Activated CD8-positive, alpha-beta T cell treated with anti-CD3 and anti-CD28 coated beads for 36 hours (primary cell): ENCODE measurements at regions not wholly inside any gene's neighbourhood (a gene's known extent, or its start where the extent isn't known, plus 50 kb on each side); places are given as distances from the start of the nearest gene placed in this dataset.

Experiments used
- ATAC-seq: fragments of 200-7000 bp; cut with Tn5 transposase; one replicate; pipeline ENCODE4 v1.10.0; 2021; ENCODE audit warnings: mild to moderate bottlenecking, moderate library complexity
- CTCF ChIA-PET: fragments of 350-600 bp; sonication (Branson Sonifier 250); formaldehyde crosslinking; loops from one replicate; lab custom pipeline; 2021; ENCODE audit warnings: antibody characterized with exemption; lab: Charles Lee
- POLR2A ChIA-PET: fragments of 350-600 bp; sonication (Branson Sonifier 250); formaldehyde crosslinking; loops from one replicate; lab custom pipeline; 2021; ENCODE audit warnings: antibody characterized with exemption; lab: Charles Lee
- DNase-seq: peaks from one replicate; pipeline ENCODE4 v3.0.0-alpha.2; 2020
- H3K27ac Mint-ChIP-seq: one replicate; pipeline ENCODE4 v1.8.0; 2021; ENCODE audit warnings: mild to moderate bottlenecking, mixed read lengths
- H3K27me3 Mint-ChIP-seq: one replicate; pipeline ENCODE4 v1.8.0; 2021; ENCODE audit warnings: mixed read lengths
- H3K36me3 Mint-ChIP-seq: one replicate; pipeline ENCODE4 v1.8.0; 2021; ENCODE audit warnings: low read depth, mixed read lengths
- H3K4me1 Mint-ChIP-seq: one replicate; pipeline ENCODE4 v1.8.0; 2021; ENCODE audit warnings: low read depth, mixed read lengths
- H3K4me3 Mint-ChIP-seq: one replicate; pipeline ENCODE4 v1.8.0; 2021; ENCODE audit warnings: mild to moderate bottlenecking, moderate library complexity, mixed read lengths
- H3K9me3 Mint-ChIP-seq: one replicate; pipeline ENCODE4 v1.8.0; 2021; ENCODE audit warnings: mixed read lengths
- intact Hi-C: fragments of 100-400 bp; cut with micrococcal nuclease; formaldehyde crosslinking; loops from one replicate; pipeline ENCODE4 v1.10.0; 2022
- TF ChIP-seq, protein P1 (sequence below): fragments of 200-600 bp; IDR thresholded peaks from one replicate; pipeline ENCODE4 v1.8.0; 2022; ENCODE audit warnings: antibody characterized with exemption, mild to moderate bottlenecking

GRCh38 chr9:16203729-16204573 lies 651.1 kb downstream of the CCDC171 start:
- Mint-ChIP-seq H3K27me3 (no peaks in the 10 kb centered on the region), H3K36me3 (no peaks in the 10 kb centered on the region), H3K4me1 (peaks cover 2% of the 10 kb centered on the region), H3K9me3 (no peaks in the 10 kb centered on the region), H3K4me3 (no peak overlapping the region), H3K27ac (no peak overlapping the region)
- ChIA-PET CTCF (no interaction called here), POLR2A (no interaction called here)
- DNase-seq (no peak), ATAC-seq (no peak)
- TF ChIP-seq, protein P1, sequence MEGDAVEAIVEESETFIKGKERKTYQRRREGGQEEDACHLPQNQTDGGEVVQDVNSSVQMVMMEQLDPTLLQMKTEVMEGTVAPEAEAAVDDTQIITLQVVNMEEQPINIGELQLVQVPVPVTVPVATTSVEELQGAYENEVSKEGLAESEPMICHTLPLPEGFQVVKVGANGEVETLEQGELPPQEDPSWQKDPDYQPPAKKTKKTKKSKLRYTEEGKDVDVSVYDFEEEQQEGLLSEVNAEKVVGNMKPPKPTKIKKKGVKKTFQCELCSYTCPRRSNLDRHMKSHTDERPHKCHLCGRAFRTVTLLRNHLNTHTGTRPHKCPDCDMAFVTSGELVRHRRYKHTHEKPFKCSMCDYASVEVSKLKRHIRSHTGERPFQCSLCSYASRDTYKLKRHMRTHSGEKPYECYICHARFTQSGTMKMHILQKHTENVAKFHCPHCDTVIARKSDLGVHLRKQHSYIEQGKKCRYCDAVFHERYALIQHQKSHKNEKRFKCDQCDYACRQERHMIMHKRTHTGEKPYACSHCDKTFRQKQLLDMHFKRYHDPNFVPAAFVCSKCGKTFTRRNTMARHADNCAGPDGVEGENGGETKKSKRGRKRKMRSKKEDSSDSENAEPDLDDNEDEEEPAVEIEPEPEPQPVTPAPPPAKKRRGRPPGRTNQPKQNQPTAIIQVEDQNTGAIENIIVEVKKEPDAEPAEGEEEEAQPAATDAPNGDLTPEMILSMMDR, result no peak
- intact Hi-C loops, result no loop called here

GRCh38 chr9:16205455-16205854 lies 652.6 kb downstream of the CCDC171 start:
- TF ChIP-seq, protein P1, result no peak
- POLR2A ChIA-PET, result no interaction called here
- DNase-seq (no peak), ATAC-seq (no peak)
- Mint-ChIP-seq H3K27ac (no peak overlapping the region), H3K4me3 (no peak overlapping the region), H3K36me3 (no peaks in the 10 kb centered on the region), H3K9me3 (peaks cover 2% of the 10 kb centered on the region), H3K27me3 (no peaks in the 10 kb centered on the region), H3K4me1 (peaks cover 2% of the 10 kb centered on the region)
- intact Hi-C loops, result no loop called here
- CTCF ChIA-PET, result no interaction called here

DNA sequence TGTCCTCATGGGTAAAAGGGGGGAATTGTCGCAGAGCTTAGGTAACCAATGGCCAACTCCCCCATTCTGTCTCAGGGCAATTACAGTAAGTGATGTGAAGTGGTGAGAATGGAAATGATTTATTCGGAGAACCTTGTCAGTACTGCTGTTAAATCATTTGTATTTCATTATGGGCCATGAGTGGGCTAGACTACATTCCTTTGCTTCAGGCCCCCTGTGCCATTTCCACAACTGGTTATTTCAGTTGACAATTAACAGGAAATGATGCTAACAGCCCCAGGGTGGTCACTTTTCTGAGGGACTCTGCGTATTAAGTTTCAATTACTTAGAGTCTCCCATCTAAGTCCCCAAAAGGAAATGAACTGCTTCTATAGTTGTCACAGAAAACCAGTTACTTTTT lies 653.7 kb downstream of the CCDC171 start:
- ChIA-PET CTCF (no interaction called here), POLR2A (no interaction called here)
- H3K4me1 Mint-ChIP-seq, result peaks cover 2% of the 10 kb centered on the region
- H3K9me3 Mint-ChIP-seq, result peaks cover 2% of the 10 kb centered on the region
- no peaks in the 10 kb centered on the region for H3K36me3 Mint-ChIP-seq
- no peak overlapping the region for H3K4me3 Mint-ChIP-seq
- intact Hi-C loops, result no loop called here
- no peaks in the 10 kb centered on the region for H3K27me3 Mint-ChIP-seq
- DNase-seq (no peak), ATAC-seq (no peak)
- no peak overlapping the region for H3K27ac Mint-ChIP-seq
- TF ChIP-seq, protein P1, result no peak

- Mint-ChIP-seq H3K9me3 (peaks cover 2% of the 10 kb centered on the region), H3K4me3 (peak overlapping the region; percentile 12), H3K27ac (no peak overlapping the region), H3K4me1 (peaks cover 2% of the 10 kb centered on the region), H3K27me3 (no peaks in the 10 kb centered on the region), H3K36me3 (no peaks in the 10 kb centered on the region)
- ChIA-PET POLR2A (no interaction called here), CTCF (no interaction called here)
- TF ChIP-seq, protein P1, result no peak
- ATAC-seq (peak; percentile 58), DNase-seq (peak; percentile 49)
- intact Hi-C loops, result no loop called here
Measured at GRCh38 chr9:16207161-16207560, 654.3 kb downstream of the CCDC171 start.

DNA sequence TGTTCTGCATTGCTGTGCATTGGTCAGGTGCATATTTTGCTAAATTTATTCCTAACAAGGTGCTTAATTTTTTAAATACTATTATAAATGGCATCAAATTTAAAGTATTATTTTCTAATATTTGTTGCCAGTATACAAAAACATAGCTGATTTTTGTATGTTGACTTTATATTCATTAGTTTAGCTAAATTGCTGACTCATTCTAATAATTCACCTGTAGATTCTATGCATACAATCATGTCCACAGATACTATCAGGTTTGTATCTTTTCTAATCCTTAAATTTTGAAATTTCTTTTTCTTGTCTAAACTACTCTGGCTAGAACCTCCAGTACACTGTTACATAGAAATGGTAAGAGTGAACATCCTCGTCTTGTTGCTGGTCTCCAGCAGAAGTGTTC lies 657.6 kb downstream of the CCDC171 start:
- no peak for DNase-seq
- Mint-ChIP-seq H3K27ac (no peak overlapping the region), H3K27me3 (no peaks in the 10 kb centered on the region), H3K4me3 (no peak overlapping the region), H3K9me3 (peaks cover 2% of the 10 kb centered on the region), H3K36me3 (no peaks in the 10 kb centered on the region), H3K4me1 (peaks cover 2% of the 10 kb centered on the region)
- ChIA-PET CTCF (no interaction called here), POLR2A (no interaction called here)
- TF ChIP-seq, protein P1, result no peak
- ATAC-seq, result no peak
- intact Hi-C loops, result no loop called here
